LNCAP (cell line): ENCODE measurements at regions not wholly inside any gene's neighbourhood (a gene's known extent, or its start where the extent isn't known, plus 50 kb on each side); places are given as distances from the start of the nearest gene placed in this dataset.

Experiments
- CTCF ChIP-seq: fragments of 450-650 bp; IDR thresholded peaks from 2 replicates; pipeline ENCODE4 v1.5.1; 2017; ENCODE audit warnings: mild to moderate bottlenecking

DNA sequence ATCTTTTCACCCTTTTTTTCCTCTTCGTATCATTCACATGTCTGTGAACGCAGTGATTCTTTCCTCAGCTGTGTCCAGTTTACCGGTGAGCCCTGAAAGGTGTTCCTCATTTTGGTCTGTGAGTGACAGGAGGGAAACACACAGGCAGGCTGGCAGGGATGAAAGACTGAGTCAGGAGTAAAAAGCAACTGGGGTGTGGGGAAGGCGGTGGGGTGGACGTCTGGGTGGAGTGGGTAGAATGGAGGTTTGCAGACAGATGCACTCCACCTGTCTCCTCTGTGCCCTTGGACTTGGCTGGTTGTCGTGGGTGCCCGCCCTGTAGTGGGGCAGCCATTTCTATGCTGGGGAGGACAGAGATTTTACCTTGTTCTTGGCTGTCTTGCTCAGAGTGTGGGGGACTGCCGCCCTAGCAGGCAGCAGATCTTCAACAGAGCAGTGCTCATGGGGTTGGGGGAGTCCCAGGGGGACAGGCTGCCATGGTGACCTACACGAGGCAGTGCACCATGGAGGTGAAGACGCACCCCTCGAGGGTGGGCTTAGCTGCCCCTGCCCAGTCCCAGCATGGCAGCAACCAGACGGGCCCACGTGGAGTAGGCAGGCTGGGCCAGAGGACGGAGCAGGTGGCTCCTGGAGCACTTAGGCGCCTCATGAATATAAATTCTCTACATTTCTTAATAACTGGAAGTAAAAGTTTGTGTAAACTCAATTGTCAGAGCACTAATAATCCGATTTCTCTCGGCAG is 603.7 kb downstream of the TBC1D22A start:
- TF ChIP-seq CTCF: no peak

DNA sequence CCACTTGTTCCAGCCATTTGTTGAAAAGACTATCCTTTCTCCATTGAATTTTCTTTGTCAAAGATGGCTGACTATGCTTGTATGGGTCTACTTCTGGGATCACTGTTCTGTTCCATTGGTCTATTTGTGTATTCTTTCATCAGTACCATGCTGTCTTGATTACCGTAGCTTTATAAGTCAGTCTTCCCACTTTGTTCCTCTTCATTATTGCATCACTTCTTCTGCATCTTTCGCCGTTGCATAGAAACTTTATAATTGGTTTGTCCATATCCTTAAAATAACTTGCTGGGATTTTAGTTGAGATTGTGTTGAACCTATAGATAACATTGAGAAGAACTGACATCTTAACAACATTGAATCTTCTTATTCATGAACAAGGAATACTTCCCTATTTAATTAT is 598.8 kb downstream of the TBC1D22A start:
- no peak for TF ChIP-seq CTCF

- TF ChIP-seq CTCF: no peak
Observed at GRCh38 chr22:47357493-47357892, 595.0 kb downstream of the TBC1D22A start.

GRCh38 chr22:47357086-47357485 is 594.6 kb downstream of the TBC1D22A start:
- TF ChIP-seq CTCF: no peak

DNA sequence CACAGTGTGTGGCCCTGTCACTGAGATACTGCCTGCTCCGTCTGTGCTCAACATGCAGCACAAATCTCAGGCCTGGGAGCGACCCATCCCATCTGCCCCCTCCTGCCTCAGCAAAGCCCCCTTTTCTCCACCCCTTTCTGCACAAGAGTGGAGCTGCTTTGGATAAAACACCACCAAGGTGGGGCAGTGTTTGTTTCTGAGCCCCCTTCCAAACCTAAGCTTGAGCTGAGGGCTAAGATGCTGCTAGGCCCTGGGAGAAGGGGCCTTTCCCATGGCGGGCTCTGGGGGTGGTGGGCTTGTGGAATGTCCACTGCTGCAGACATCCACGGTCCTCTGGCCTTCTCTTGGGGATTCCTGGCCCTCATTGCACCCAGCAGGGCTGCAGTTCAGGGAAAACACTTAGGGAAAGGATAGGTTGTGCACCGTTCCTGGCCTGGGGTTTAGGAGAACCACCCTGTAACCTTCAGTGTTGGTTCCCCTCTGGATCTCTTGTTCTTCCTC is 594.1 kb downstream of the TBC1D22A start:
- no peak for TF ChIP-seq CTCF

DNA sequence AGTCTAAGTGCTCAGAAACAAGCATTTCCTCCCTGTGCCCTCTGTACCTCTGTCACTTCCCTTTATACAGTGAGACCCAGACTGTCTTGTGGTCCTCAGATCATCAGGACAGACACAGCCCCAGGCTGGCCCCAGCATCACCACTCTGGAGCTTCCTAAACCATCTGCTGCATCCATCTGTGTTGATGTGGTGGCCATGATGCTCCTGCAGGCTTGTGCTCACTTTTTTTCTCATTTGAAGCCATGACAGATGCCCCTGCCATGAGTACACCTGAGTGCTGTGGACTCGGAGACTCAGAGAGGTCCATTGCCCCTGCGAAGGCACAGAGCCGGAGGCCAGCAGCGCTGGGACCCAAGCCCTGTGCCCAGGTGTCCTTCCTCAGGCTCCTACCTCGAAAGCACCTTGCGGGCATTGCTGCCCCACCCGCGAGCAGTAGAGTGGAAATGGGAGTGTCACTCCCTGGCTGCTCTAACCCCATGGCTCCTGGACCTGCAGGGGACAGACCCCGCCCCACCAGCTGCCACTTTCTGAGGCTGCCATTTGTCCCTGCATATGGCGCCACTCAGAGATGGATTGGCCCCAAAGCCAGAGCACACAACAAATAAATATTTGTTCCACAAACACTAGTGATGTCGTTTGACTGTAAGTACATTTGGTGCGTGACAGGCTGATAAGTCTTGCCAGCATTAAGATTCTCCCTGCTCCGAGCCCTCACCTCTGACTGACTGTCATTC is 593.5 kb downstream of the TBC1D22A start:
- no peak for TF ChIP-seq CTCF

DNA sequence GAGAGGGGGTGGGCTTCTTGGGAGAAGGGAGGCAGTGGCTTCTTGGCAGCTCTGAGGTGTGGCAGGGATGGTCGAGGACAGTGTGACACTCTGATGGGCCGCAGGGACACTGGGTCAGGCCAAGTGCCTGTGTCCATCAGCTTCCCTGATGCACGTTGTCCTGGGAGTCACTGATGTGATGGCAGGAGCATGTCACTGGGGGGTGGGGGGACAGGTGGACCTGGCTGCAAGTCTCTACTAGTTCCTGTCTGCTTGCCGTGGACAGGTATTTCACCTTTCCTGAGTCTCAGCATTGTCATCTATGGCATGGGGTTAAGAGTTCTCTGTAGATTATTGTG is 592.9 kb downstream of the TBC1D22A start:
- no peak for TF ChIP-seq CTCF
